ENCODE measurements at regions not wholly inside any gene's neighbourhood (a gene's known extent, or its start where the extent isn't known, plus 50 kb on each side); places are given as distances from the start of the nearest gene placed in this dataset.
"Not testable (repeated sequence)": the region's sequence is repeated elsewhere in the genome, so short reads cannot be mapped to it uniquely, and the experiment has no call there.

GRCh38 chr15:24772266-24772665 lies 96.7 kb downstream of the NPAP1 start:
- no peak for TF ChIP-seq CTCF (IDR thresholded peaks at IDR 0.05; ENCODE audit: control insufficient read depth, insufficient read depth, low read depth, low read length, missing control alignments)
- H3K4me3 ChIP-seq (ENCODE audit: control insufficient read depth, low read depth, low read length): peak overlapping the region; percentile 47
- DNase-seq (ENCODE audit: low read depth): no peak

- H3K4me3 ChIP-seq (ENCODE audit: control insufficient read depth, low read depth, low read length): peak overlapping the region; percentile 47
- TF ChIP-seq CTCF (IDR thresholded peaks at IDR 0.05; ENCODE audit: control insufficient read depth, insufficient read depth, low read depth, low read length, missing control alignments): no peak
- peak; percentile 31 for DNase-seq (ENCODE audit: low read depth)
These were observed 97.3 kb downstream of the NPAP1 start for GRCh38 chr15:24772686-24773373.

GRCh38 chr15:24777307-24777706 lies 101.7 kb downstream of the NPAP1 start:
- no peak for DNase-seq (ENCODE audit: low read depth)
- TF ChIP-seq CTCF (IDR thresholded peaks at IDR 0.05; ENCODE audit: control insufficient read depth, insufficient read depth, low read depth, low read length, missing control alignments): no peak
- H3K4me3 ChIP-seq (ENCODE audit: control insufficient read depth, low read depth, low read length): no peak overlapping the region

GRCh38 chr15:24784506-24784905 lies 108.9 kb downstream of the NPAP1 start:
- no peak for DNase-seq (ENCODE audit: low read depth)
- H3K4me3 ChIP-seq (ENCODE audit: control insufficient read depth, low read depth, low read length): no peak overlapping the region
- TF ChIP-seq CTCF (IDR thresholded peaks at IDR 0.05; ENCODE audit: control insufficient read depth, insufficient read depth, low read depth, low read length, missing control alignments): no peak

GRCh38 chr15:24786347-24786746 lies 110.8 kb downstream of the NPAP1 start:
- no peak for DNase-seq (ENCODE audit: low read depth)
- no peak for TF ChIP-seq CTCF (IDR thresholded peaks at IDR 0.05; ENCODE audit: control insufficient read depth, insufficient read depth, low read depth, low read length, missing control alignments)
- no peak overlapping the region for H3K4me3 ChIP-seq (ENCODE audit: control insufficient read depth, low read depth, low read length)

- not testable (repeated sequence) for H3K4me3 ChIP-seq (ENCODE audit: control insufficient read depth, low read depth, low read length); DNase-seq (ENCODE audit: low read depth)
These were observed 127.0 kb downstream of the NPAP1 start for GRCh38 chr15:24802624-24803023.

GRCh38 chr15:24819680-24820079 lies 135.1 kb upstream of the SNRPN start:
- H3K4me3 ChIP-seq (ENCODE audit: control insufficient read depth, low read depth, low read length): no peak overlapping the region
- TF ChIP-seq CTCF (IDR thresholded peaks at IDR 0.05; ENCODE audit: control insufficient read depth, insufficient read depth, low read depth, low read length, missing control alignments): no peak
- no peak for DNase-seq (ENCODE audit: low read depth)
